Panc1 (cell line): ENCODE measurements at regions not wholly inside any gene's neighbourhood (a gene's known extent, or its start where the extent isn't known, plus 50 kb on each side); places are given as distances from the start of the nearest gene placed in this dataset.

Experiments used
- CTCF ChIP-seq: fragments of 450-650 bp; IDR thresholded peaks from 2 replicates; pipeline ENCODE4 v1.5.1; 2017; ENCODE audit warnings: mild to moderate bottlenecking
- POLR2AphosphoS5 ChIP-seq: IDR thresholded peaks from 2 replicates; pipeline ENCODE4 v1.6.1; 2012; ENCODE audit warnings: mild to moderate bottlenecking, low read depth, low read length, moderate library complexity
- REST ChIP-seq, 2 experiments: IDR thresholded peaks; 2 replicates each; pipeline ENCODE4 v1.6.1; 2011 to 2012; ENCODE audit warnings: low read depth in 2 of 2, control low read depth in 1 of 2, low read length in 1 of 2, mild to moderate bottlenecking in 1 of 2, moderate library complexity in 1 of 2; ENCODE audit not compliant: insufficient read depth in 1 of 2
- SIN3A ChIP-seq: IDR thresholded peaks from 2 replicates; pipeline ENCODE4 v1.6.1; 2012; ENCODE audit warnings: low read depth, mild to moderate bottlenecking, low read length, moderate library complexity, borderline replicate concordance; ENCODE audit not compliant: insufficient read depth

- TF ChIP-seq CTCF (no peak), POLR2AphosphoS5 (no peak), REST (IDR thresholded peaks at IDR 0.05; ENCODE audit: insufficient read depth in 1 of 2, low read depth in 2 of 2, low read length in 1 of 2) (no peak), SIN3A (no peak)
These were observed 753.6 kb downstream of the LIG4 start for GRCh38 chr13:107461751-107462150.
